ENCODE measurements at regions not wholly inside any gene's neighbourhood (a gene's known extent, or its start where the extent isn't known, plus 50 kb on each side); places are given as distances from the start of the nearest gene placed in this dataset.
"Not testable (repeated sequence)": the region's sequence is repeated elsewhere in the genome, so short reads cannot be mapped to it uniquely, and the experiment has no call there.

GRCh38 chr1:187615853-187616735 lies 787.3 kb downstream of the PLA2G4A start:
- TF ChIP-seq, protein P1, sequence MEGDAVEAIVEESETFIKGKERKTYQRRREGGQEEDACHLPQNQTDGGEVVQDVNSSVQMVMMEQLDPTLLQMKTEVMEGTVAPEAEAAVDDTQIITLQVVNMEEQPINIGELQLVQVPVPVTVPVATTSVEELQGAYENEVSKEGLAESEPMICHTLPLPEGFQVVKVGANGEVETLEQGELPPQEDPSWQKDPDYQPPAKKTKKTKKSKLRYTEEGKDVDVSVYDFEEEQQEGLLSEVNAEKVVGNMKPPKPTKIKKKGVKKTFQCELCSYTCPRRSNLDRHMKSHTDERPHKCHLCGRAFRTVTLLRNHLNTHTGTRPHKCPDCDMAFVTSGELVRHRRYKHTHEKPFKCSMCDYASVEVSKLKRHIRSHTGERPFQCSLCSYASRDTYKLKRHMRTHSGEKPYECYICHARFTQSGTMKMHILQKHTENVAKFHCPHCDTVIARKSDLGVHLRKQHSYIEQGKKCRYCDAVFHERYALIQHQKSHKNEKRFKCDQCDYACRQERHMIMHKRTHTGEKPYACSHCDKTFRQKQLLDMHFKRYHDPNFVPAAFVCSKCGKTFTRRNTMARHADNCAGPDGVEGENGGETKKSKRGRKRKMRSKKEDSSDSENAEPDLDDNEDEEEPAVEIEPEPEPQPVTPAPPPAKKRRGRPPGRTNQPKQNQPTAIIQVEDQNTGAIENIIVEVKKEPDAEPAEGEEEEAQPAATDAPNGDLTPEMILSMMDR (IDR thresholded peaks at IDR 0.05; ENCODE audit: low read depth, low read length) = not testable (repeated sequence)
- TF ChIP-seq EZH2phosphoT487 (IDR thresholded peaks at IDR 0.05; ENCODE audit: low read depth) = not testable (repeated sequence)

Data from OCI-LY3 (cell line).